ENCODE measurements at regions not wholly inside any gene's neighbourhood (a gene's known extent, or its start where the extent isn't known, plus 50 kb on each side); places are given as distances from the start of the nearest gene placed in this dataset.

- TF ChIP-seq, protein P1, sequence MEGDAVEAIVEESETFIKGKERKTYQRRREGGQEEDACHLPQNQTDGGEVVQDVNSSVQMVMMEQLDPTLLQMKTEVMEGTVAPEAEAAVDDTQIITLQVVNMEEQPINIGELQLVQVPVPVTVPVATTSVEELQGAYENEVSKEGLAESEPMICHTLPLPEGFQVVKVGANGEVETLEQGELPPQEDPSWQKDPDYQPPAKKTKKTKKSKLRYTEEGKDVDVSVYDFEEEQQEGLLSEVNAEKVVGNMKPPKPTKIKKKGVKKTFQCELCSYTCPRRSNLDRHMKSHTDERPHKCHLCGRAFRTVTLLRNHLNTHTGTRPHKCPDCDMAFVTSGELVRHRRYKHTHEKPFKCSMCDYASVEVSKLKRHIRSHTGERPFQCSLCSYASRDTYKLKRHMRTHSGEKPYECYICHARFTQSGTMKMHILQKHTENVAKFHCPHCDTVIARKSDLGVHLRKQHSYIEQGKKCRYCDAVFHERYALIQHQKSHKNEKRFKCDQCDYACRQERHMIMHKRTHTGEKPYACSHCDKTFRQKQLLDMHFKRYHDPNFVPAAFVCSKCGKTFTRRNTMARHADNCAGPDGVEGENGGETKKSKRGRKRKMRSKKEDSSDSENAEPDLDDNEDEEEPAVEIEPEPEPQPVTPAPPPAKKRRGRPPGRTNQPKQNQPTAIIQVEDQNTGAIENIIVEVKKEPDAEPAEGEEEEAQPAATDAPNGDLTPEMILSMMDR (IDR thresholded peaks at IDR 0.05; ENCODE audit: insufficient read depth, low read length, severe bottlenecking): no peak
- DNase-seq (ENCODE audit: low read depth) (no peak), FAIRE-seq (no peak)
Measured at GRCh38 chr10:4456279-4456678, 369.7 kb upstream of the AKR1E2 start.

DNA sequence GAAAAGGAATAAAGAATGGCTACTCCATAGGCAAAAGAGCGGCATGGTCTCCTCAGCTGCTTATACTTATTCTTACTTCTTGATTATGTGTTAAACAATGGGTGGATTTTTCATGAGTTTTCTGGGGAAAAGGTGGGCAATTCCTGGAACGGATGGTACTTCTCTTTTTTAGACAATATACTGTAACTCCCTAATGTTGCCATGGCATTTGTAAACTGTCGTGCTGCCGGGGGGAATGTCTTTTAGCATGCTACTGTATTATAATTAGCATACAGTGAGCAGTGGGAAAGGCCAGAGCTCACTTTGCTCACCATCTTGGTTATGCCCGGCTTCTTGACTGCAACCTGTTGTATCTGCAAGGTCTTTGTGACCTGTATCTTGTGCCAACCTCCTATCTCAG is 372.1 kb upstream of the AKR1E2 start:
- FAIRE-seq (no peak), DNase-seq (ENCODE audit: low read depth) (no peak)
- Histone ChIP-seq H3K4me3 (ENCODE audit: low read depth, low read length) (no peak overlapping the region), H3K36me3 (ENCODE audit: control insufficient read depth, insufficient read depth, low read length) (no peaks in the 10 kb centered on the region), H3K27me3 (ENCODE audit: control insufficient read depth, insufficient read depth, low read length) (no peaks in the 10 kb centered on the region)
- TF ChIP-seq, protein P1 (IDR thresholded peaks at IDR 0.05; ENCODE audit: insufficient read depth, low read length, severe bottlenecking): no peak

More at GRCh38 chr10:4456279-4456678, 369.7 kb upstream of the AKR1E2 start:
- Histone ChIP-seq H3K4me3 (ENCODE audit: low read depth, low read length) (no peak overlapping the region), H3K27me3 (ENCODE audit: control insufficient read depth, insufficient read depth, low read length) (no peaks in the 10 kb centered on the region), H3K36me3 (ENCODE audit: control insufficient read depth, insufficient read depth, low read length) (no peaks in the 10 kb centered on the region)

DNA sequence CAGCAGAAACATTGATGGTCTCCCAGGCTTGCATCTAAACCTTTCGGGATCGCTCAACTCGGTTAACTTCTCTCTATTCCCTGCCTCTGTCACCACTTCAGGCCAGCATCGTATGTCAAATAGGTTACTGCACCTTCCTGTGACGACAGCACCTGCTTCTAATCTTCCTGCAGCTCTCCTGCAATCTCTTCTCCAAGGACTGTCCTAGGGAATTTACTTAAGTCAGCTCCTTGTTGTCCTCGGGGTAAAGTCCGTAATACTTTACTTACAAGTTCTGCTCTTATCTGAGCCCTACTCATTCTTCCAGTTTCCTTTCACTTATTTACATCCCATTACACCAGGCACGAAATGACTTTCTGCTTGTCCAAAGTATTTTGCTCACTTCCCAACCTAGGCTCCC is 372.7 kb upstream of the AKR1E2 start:
- no peak for FAIRE-seq
- Histone ChIP-seq H3K36me3 (ENCODE audit: control insufficient read depth, insufficient read depth, low read length) (no peaks in the 10 kb centered on the region), H3K4me3 (ENCODE audit: low read depth, low read length) (no peak overlapping the region), H3K27me3 (ENCODE audit: control insufficient read depth, insufficient read depth, low read length) (no peaks in the 10 kb centered on the region)
- no peak for DNase-seq (ENCODE audit: low read depth)
- TF ChIP-seq, protein P1 (IDR thresholded peaks at IDR 0.05; ENCODE audit: insufficient read depth, low read length, severe bottlenecking): no peak

DNA sequence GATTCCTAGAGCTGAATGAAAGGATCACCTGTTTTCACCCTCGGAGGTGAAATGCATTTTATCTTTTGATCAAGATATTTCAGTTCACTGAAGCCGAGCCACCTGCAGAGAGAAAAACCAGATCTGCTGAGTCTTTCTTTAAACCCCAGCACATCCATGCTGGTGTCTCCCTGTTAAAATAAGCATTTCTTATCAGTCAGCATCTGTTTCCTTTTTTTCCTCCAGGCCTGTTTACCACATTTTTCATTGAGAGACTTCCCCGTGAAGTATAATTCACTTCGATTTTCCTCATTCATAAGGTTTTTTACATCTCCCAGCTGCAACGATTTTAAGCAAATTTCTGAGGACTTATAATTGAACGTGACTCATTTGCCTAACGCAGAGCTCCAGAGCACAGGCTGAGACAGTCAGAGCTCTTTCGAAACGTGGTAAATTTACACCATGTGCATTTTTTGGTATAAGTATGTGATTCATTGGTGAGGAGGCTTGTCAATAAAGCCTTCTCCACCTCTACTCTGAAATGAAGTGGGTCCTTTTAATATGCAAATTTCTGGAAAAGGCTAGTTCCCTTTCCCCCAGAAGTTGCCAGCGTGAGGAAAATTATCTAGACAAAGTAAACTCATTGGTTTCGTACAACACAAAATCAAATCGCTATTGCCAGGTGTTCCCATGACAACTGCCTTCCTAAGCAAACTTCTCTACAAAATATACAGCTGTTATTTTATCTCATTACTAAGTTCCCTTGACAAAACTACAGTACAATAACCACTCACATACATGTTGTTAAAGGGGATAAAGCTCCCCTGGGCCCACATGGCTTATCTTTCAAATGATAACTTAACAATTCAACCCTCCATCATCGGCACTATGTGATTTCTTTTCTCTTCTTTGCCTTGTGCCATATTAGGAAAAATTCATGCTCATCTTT is 374.8 kb upstream of the AKR1E2 start:
- no peaks in the 10 kb centered on the region for H3K27me3 ChIP-seq (ENCODE audit: control insufficient read depth, insufficient read depth, low read length)
- TF ChIP-seq, protein P1 (IDR thresholded peaks at IDR 0.05; ENCODE audit: insufficient read depth, low read length, severe bottlenecking): no peak
- no peak overlapping the region for H3K4me3 ChIP-seq (ENCODE audit: low read depth, low read length)
- no peak for FAIRE-seq
- DNase-seq (ENCODE audit: low read depth): peak; percentile 86
- H3K36me3 ChIP-seq (ENCODE audit: control insufficient read depth, insufficient read depth, low read length): no peaks in the 10 kb centered on the region

GRCh38 chr10:4450169-4450568 is 375.8 kb upstream of the AKR1E2 start:
- DNase-seq (ENCODE audit: low read depth) (no peak), FAIRE-seq (no peak)
- no peaks in the 10 kb centered on the region for H3K36me3 ChIP-seq (ENCODE audit: control insufficient read depth, insufficient read depth, low read length)
- TF ChIP-seq, protein P1 (IDR thresholded peaks at IDR 0.05; ENCODE audit: insufficient read depth, low read length, severe bottlenecking): no peak
- H3K27me3 ChIP-seq (ENCODE audit: control insufficient read depth, insufficient read depth, low read length): no peaks in the 10 kb centered on the region
- no peak overlapping the region for H3K4me3 ChIP-seq (ENCODE audit: low read depth, low read length)

Measured in bronchial epithelial cell (primary cell).